Nucleus accumbens (tissue), 56 donors: ENCODE measurements at regions not wholly inside any gene's neighbourhood (a gene's known extent, or its start where the extent isn't known, plus 50 kb on each side); places are given as distances from the start of the nearest gene placed in this dataset.
"Not testable (repeated sequence)": the region's sequence is repeated elsewhere in the genome, so short reads cannot be mapped to it uniquely, and the experiment has no call there.

Experiments used
- DNase-seq, 56 donors: peaks; one replicate each; lab custom pipeline; 2025; lab: John Stamatoyannopoulos, UW

DNA sequence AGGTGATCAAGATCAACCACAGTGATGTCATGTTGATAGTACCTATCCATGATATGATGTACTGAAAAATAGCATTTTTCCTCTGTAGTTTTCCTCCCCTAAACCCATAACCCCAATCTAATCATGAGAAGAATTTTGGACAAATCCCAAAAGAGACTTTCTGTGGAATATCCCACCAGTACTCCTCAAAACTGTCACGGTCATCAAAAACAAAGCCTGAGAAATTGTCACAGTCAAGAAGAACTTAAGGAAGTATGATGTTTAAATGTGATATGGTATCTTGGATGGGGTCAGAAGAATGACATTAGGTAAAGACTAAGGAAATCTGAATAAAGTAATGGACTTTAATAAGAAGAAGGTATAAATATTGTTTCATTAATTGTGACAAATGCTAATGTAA lies 248.8 kb downstream of the RMST start:
- DNase-seq = no peak

DNA sequence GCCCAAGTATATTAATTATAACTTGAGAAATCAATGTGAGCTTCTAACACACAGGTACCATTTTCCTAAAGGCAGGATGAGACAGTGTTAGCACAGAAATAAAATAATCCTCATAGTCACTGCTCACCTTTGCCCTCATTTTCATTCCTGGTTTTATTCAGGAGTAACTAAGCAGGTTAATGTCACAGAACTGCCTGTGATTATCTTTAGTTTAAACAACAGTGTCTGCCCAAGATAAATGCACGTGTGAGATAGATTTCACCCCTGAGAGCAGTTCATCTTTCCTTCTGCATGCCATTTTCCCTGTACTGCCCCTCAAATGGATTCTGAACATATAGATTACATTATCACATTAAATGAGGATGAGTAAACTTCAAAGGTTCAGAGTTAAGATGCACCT lies 250.7 kb downstream of the RMST start:
- DNase-seq = no peak

- DNase-seq = no peak
Observed at GRCh38 chr12:97714107-97714563, 251.5 kb downstream of the RMST start.

DNA sequence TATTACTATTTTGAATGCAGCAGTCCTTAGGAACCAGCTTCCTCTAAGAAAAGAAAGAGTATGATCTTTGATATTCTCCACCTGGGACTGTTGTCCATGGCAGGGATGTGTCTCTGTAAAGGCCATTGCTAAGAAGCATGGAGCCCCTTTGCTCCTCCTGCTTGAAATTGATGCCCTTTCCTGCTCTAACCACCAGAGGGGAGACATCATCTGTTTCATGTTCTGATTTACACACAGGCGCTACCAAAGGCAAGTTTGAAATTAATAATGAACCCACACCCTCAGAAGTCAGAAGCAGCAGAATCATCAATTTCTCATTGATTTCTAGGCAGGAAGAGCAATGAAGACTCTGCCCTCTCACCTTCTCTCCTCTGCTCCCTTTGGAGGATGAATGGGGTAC lies 253.8 kb downstream of the RMST start:
- no peak for DNase-seq

DNA sequence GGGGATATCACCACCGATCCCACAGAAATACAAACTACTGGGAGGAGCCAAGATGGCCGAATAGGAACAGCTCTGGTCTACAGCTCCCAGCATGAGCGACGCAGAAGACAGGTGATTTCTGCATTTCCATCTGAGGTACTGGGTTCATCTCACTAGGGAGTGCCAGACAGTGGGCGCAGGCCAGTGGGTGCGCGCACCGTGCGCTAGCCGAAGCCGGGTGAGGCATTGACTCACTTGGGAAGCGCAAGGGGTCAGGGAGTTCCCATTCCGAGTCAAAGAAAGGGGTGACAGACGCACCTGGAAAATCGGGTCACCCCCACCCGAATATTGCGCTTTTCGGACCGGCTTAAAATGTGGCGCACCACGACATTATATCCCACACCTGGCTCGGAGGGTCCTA lies 261.2 kb downstream of the RMST start:
- DNase-seq = not testable (repeated sequence)

DNA sequence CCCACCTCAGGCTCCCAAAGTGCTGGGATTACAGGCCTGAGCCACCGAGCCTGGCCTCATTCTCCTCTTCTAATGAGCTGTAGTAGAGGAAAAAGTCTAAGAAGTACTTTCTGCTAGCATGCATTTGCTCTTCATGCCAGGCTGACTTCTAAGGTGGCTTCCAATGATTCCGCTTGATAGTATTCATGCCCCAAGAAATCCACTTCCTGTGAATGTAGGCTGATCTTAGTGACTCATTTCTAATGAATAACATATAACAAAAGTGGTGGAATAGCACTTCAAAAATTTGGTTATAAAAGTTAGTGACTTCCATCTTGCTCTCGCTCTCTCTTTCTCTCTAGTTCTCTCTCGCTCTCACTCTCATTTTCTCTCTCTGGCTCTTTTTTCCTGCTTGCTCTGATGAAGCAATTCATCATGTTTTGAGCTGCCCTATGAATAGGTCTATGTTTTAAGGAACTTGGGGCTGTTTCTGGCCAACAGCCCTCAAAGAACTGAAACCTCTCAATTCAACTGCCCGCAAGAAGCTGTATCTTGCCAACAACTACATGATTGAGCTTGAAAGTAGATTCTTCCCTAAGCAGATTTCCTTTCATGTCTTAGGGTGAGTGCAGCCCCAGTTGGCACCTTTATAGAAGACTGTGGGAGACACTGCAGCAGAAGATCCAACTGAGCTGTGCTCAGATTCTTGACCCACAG lies 282.9 kb downstream of the RMST start:
- DNase-seq = no peak

DNA sequence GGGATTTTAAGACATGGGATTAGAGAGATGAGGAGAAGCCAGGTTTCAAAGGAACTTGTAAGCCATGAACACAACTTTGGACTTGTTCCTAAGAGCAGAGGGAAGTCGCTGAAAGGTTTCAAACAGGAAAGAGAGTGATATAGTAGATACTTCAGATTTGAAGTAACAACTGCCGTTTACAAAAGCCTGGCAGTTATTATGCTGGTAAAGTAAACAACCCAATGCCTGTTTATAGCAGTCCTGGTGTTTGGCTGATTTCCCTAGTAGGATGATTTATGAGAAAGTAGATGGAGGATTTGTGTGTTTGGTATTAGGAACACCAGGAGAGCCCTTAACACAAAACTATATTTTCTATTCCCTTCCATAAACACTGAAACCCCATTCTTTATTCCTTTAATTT lies 285.7 kb downstream of the RMST start:
- no peak for DNase-seq

GRCh38 chr12:97751704-97752103 lies 289.1 kb downstream of the RMST start:
- peak in 2 of 56 donors; percentile 4 to 6 for DNase-seq

GRCh38 chr12:97752129-97752528 lies 289.5 kb downstream of the RMST start:
- DNase-seq = no peak

GRCh38 chr12:97753332-97753731 lies 290.7 kb downstream of the RMST start:
- no peak for DNase-seq

DNA sequence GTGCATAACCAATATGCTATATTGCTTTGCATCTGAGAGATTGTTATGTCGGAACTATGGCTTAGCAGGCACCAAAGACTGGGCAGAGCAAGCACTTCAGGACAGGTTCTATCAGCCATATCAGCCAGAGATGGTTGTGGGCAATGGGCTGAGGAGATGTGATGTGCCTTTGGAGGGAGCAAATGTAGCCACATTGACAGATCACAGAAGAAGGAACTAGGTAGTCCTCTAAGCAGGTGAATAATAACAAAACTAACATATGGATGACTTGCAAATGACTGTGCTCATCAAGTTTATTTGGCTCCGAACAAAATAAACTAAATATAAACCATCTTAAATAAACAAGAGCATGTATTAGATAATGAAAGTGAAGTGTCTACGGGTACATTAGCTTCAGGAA lies 291.7 kb downstream of the RMST start:
- DNase-seq = no peak

- DNase-seq = no peak
Observed at GRCh38 chr12:97756066-97756666, 293.6 kb downstream of the RMST start.

DNA sequence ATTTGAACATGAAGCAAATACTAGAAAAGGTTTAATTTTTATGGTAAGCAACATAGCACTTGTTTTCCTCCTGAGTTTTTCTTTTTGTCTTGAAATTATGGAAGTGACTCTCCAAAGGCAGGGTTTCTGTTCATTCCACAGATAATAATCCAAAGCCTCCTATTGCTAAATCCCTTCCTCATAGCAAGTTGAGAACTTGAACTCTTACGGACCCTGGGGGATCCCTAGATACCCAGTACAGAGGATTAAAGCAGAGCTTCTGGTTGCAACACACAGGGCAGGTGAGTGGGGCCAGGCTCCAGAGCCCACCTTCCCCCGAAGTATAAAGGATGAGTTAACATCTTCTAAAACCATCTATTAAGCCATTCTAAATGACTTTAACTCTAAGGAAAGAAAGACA lies 294.1 kb downstream of the RMST start:
- no peak for DNase-seq

DNA sequence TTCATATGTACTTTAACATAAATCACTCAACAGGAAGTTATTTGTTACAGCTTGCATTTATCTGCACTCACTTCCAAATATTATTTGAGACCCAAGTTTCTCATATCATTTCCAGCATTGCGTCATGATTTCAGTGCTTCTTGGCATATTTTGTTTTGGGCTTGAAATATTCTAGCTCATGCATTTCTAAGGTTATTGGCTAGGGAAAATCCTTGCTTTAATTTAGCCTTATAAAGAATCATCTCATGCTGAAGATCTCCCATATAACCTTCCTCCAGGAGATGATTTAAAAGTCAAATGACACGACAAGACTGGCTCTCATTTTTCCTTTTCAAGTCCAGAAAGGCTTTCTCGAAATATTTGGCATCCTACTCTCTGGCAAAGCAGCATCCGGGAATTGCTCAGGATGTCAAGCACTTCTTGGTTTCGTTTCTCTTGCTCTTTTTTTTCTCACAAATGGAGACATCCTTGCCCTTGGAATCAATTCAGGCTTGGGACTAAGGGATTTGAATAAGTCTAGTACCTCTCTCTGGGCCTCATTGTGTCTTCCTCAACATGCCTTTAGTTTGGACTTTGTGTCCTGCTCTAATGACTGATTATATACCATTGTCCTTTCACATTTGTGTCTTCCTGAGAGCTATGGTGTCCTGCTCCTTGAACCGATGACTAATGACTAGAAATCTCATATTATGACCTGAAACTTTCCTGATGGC lies 295.0 kb downstream of the RMST start:
- no peak for DNase-seq

- no peak for DNase-seq
Observed at GRCh38 chr12:97758194-97758501, 295.5 kb downstream of the RMST start.

DNA sequence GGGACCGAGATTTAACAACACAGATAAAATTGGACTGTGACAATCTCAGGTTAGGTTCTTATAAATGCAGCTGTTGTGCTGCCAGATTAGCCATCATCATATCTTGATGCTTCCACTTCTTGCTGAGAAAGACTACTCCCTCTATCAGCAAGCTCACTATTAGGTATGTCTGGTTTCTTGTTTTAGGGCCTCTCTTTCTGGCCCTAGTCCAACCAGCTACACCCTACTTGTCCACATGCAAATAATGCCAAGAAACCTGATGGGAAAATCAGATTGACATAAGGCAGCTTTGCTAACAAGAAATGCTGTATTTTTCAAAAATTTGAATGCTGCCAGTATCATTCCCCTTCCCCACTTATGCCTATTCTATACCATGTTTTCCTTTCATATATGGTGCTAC lies 296.0 kb downstream of the RMST start:
- DNase-seq = no peak

GRCh38 chr12:97760601-97761000 lies 298.0 kb downstream of the RMST start:
- DNase-seq = no peak

GRCh38 chr12:97763113-97763512 lies 300.5 kb downstream of the RMST start:
- DNase-seq = no peak

- no peak for DNase-seq
Observed at GRCh38 chr12:97764700-97765099, 302.1 kb downstream of the RMST start.

- no peak for DNase-seq
Observed at GRCh38 chr12:97767347-97767746, 304.7 kb downstream of the RMST start.

DNA sequence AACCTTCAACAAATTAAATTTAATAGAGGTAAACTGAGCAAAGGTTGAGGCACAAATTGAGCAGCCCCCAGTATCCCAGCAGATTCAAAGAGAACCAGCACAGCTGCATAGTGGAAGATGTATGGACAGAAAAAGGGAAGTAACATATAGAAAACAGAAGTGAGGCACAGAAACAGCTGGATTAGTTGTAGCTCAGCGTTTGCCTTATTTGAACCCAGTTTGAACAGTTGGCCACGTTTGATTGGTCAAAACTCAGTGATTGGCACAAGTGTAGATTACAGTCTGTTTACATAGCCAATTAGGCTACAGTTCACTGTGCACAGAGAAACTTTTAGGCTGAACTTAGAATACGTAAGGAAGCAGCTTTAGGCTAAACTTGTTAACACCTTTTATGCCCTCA lies 315.5 kb downstream of the RMST start:
- no peak for DNase-seq

DNA sequence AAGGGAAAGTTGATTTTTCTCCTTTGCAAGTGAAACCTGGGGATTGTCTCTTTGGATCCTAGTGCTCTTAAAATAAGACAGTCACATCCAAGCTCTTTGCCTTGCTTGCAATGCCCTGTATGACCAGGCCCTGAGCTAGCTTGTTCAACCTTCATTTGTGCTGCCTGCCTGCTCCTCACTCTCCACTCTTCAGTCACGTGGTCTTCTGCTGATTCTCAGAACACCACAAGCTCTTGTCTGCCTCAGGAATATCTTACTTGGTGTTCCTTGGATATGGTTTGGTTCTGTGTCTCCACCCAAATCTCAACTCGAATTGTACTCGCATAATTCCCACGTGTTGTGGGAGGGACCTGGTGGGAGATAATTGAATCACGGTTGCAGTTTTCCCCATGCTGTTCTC lies 318.7 kb downstream of the RMST start:
- DNase-seq = no peak
